Vagina (tissue), 2 donors: ENCODE measurements at regions not wholly inside any gene's neighbourhood (a gene's known extent, or its start where the extent isn't known, plus 50 kb on each side); places are given as distances from the start of the nearest gene placed in this dataset.
A peak's percentile ranks its signal among the peaks of the same experiment; 100 is the strongest.

ENCODE experiments used
- DNase-seq, 2 donors: peaks; one replicate each; pipeline ENCODE4 v3.0.0-alpha.2; 2017; ENCODE audit errors: extremely low spot score in 2 of 2
- H3K27ac ChIP-seq: fragments of 200-600 bp; sonication (generic); one replicate; pipeline ENCODE4 v1.5.1; 2019
- H3K27me3 ChIP-seq: fragments of 200-600 bp; sonication (generic); one replicate; pipeline ENCODE4 v1.5.1; 2019
- H3K36me3 ChIP-seq, 2 donors: fragments of 200-600 bp; sonication (generic); one replicate each; pipeline ENCODE4 v1.5.1; 2017 to 2019
- H3K4me1 ChIP-seq: fragments of 200-600 bp; sonication (generic); one replicate; pipeline ENCODE4 v1.5.1; 2019
- H3K4me3 ChIP-seq, 2 donors: fragments of 200-600 bp; sonication (generic); 1 replicate in 1 of 2; 2 replicates in 1 of 2; pipeline ENCODE4 v1.5.1; 2016 to 2019
- H3K9me3 ChIP-seq: fragments of 200-600 bp; sonication (generic); one replicate; pipeline ENCODE4 v1.5.1; 2019
- CTCF ChIP-seq, 3 experiments: fragments of 450-650 bp in 2 of 3; fragments of 200-600 bp in 1 of 3; sonication (generic) in 1 of 3; IDR thresholded peaks; one replicate each; pipeline ENCODE4 v1.5.1; 2017 to 2019; ENCODE audit warnings: antibody characterized with exemption in 3 of 3, mild to moderate bottlenecking in 2 of 3, moderate library complexity in 2 of 3
- POLR2A ChIP-seq, 2 donors: fragments of 450-650 bp; IDR thresholded peaks; one replicate each; pipeline ENCODE4 v1.6.1; 2017; ENCODE audit warnings: antibody characterized with exemption in 2 of 2, mild to moderate bottlenecking in 2 of 2, moderate library complexity in 2 of 2
- POLR2AphosphoS5 ChIP-seq, 2 donors: sonication (generic); formaldehyde crosslinking; IDR thresholded peaks; one replicate each; pipeline ENCODE4 v1.9.0; 2017; ENCODE audit warnings: antibody characterized with exemption in 2 of 2, mild to moderate bottlenecking in 2 of 2, low read depth in 1 of 2; ENCODE audit not compliant: insufficient read depth in 1 of 2
- intact Hi-C: fragments of 100-400 bp; cut with DNase I; formaldehyde crosslinking; loops from one replicate; pipeline ENCODE4 v1.15.1; 2023

GRCh38 chr4:87901422-87901992 is 68.7 kb downstream of the MEPE start:
- H3K9me3 ChIP-seq: no peaks in the 10 kb centered on the region
- TF ChIP-seq POLR2AphosphoS5 (IDR thresholded peaks at IDR 0.05; ENCODE audit: insufficient read depth in 1 of 2, low read depth in 1 of 2) (no peak), CTCF (IDR thresholded peaks at IDR 0.05) (no peak), POLR2A (IDR thresholded peaks at IDR 0.05) (no peak)
- H3K27ac ChIP-seq: no peak overlapping the region
- H3K27me3 ChIP-seq: no peaks in the 10 kb centered on the region
- H3K4me3 ChIP-seq: no peak overlapping the region
- intact Hi-C loops: no loop called here
- H3K36me3 ChIP-seq: no peaks in the 10 kb centered on the region
- H3K4me1 ChIP-seq: no peaks in the 10 kb centered on the region
- no peak for DNase-seq

GRCh38 chr4:87904639-87905160 is 70.8 kb upstream of the SPP1 start:
- H3K9me3 ChIP-seq: no peaks in the 10 kb centered on the region
- H3K4me1 ChIP-seq: no peaks in the 10 kb centered on the region
- intact Hi-C loops: no loop called here
- TF ChIP-seq POLR2AphosphoS5 (IDR thresholded peaks at IDR 0.05; ENCODE audit: insufficient read depth in 1 of 2, low read depth in 1 of 2): no peak
- TF ChIP-seq CTCF (IDR thresholded peaks at IDR 0.05): no peak
- no peak for TF ChIP-seq POLR2A (IDR thresholded peaks at IDR 0.05)
- H3K27ac ChIP-seq: no peak overlapping the region
- DNase-seq: no peak
- no peaks in the 10 kb centered on the region for H3K36me3 ChIP-seq
- H3K4me3 ChIP-seq: no peak overlapping the region
- H3K27me3 ChIP-seq: no peaks in the 10 kb centered on the region

- TF ChIP-seq CTCF (IDR thresholded peaks at IDR 0.05) (no peak), POLR2A (IDR thresholded peaks at IDR 0.05) (no peak), POLR2AphosphoS5 (IDR thresholded peaks at IDR 0.05; ENCODE audit: insufficient read depth in 1 of 2, low read depth in 1 of 2) (no peak)
- no peak for DNase-seq
- H3K36me3 ChIP-seq: no peaks in the 10 kb centered on the region
- H3K27ac ChIP-seq: no peak overlapping the region
- H3K27me3 ChIP-seq: no peaks in the 10 kb centered on the region
- intact Hi-C loops: no loop called here
- H3K4me3 ChIP-seq: no peak overlapping the region
- H3K4me1 ChIP-seq: no peaks in the 10 kb centered on the region
- no peaks in the 10 kb centered on the region for H3K9me3 ChIP-seq
Observed at GRCh38 chr4:87908336-87908735, 67.2 kb upstream of the SPP1 start.

- Histone ChIP-seq H3K27me3 (no peaks in the 10 kb centered on the region), H3K27ac (peak overlapping the region; percentile 12), H3K9me3 (no peaks in the 10 kb centered on the region), H3K4me3 (no peak overlapping the region), H3K36me3 (no peaks in the 10 kb centered on the region), H3K4me1 (no peaks in the 10 kb centered on the region)
- TF ChIP-seq CTCF (IDR thresholded peaks at IDR 0.05) (no peak), POLR2AphosphoS5 (IDR thresholded peaks at IDR 0.05; ENCODE audit: insufficient read depth in 1 of 2, low read depth in 1 of 2) (no peak)
- no peak for DNase-seq
- intact Hi-C loops: no loop called here
Observed at GRCh38 chr4:87910795-87911194, 64.7 kb upstream of the SPP1 start.

- no peak for DNase-seq
- TF ChIP-seq POLR2A (IDR thresholded peaks at IDR 0.05) (no peak), CTCF (IDR thresholded peaks at IDR 0.05) (no peak), POLR2AphosphoS5 (IDR thresholded peaks at IDR 0.05; ENCODE audit: insufficient read depth in 1 of 2, low read depth in 1 of 2) (no peak)
- Histone ChIP-seq H3K4me3 (no peak overlapping the region), H3K27ac (peak overlapping the region; percentile 12), H3K4me1 (no peaks in the 10 kb centered on the region), H3K9me3 (no peaks in the 10 kb centered on the region), H3K27me3 (no peaks in the 10 kb centered on the region), H3K36me3 (no peaks in the 10 kb centered on the region)
- intact Hi-C loops: no loop called here
Observed at GRCh38 chr4:87911252-87911774, 64.2 kb upstream of the SPP1 start.
